A549 (cell line): ENCODE measurements at regions not wholly inside any gene's neighbourhood (a gene's known extent, or its start where the extent isn't known, plus 50 kb on each side); places are given as distances from the start of the nearest gene placed in this dataset.

Experiments used
- ATAC-seq, 2 experiments: fragments of 200-7000 bp in 1 of 2; fragments of >200 bp in 1 of 2; cut with Nextera tagmentation in 1 of 2; cut with Tn5 transposase in 1 of 2; 3 replicates each; pipeline versions ENCODE4 v1.8.0 to v1.9.1; 2018 to 2020; ENCODE audit warnings: mild to moderate bottlenecking in 1 of 2, moderate library complexity in 1 of 2
- CTCF ChIA-PET: fragments of 300-600 bp; sonication (Branson Sonifier 250); formaldehyde crosslinking; extraction: SDS; loops from one replicate; lab custom pipeline; 2021; ENCODE audit warnings: antibody characterized with exemption, inconsistent platforms; lab: Yijun Ruan, JAX
- POLR2A ChIA-PET: fragments of 350-600 bp; formaldehyde crosslinking; extraction: SDS; loops from one replicate; lab custom pipeline; 2021; ENCODE audit warnings: antibody characterized with exemption, inconsistent platforms; lab: Yijun Ruan, JAX
- DNase-seq, 2 experiments: peaks; one replicate each; pipeline versions ENCODE4 v3.0.0 to v3.0.0-alpha.2; 2011 to 2016; ENCODE audit warnings: low read depth in 1 of 2, low spot score in 1 of 2
- FAIRE-seq: peaks from 2 replicates; lab custom pipeline; 2011; peaks lifted over from hg19 to GRCh38; lab: Jason Lieb, UNC
- H3K27ac ChIP-seq, 2 experiments: fragments of >200 bp; sonication (Bioruptor Twin); formaldehyde crosslinking; 3 replicates each; pipeline ENCODE4 v1.5.1; 2016 to 2017
- H3K4me1 ChIP-seq: fragments of >200 bp; sonication (Bioruptor Twin); formaldehyde crosslinking; 3 replicates; pipeline ENCODE4 v1.6.1; 2016
- H3K4me2 ChIP-seq: fragments of >200 bp; sonication (Bioruptor Twin); formaldehyde crosslinking; 3 replicates; pipeline ENCODE4 v1.6.1; 2016
- H3K4me3 ChIP-seq: fragments of >200 bp; sonication (Bioruptor Twin); formaldehyde crosslinking; 3 replicates; pipeline ENCODE4 v1.5.1; 2016
- H3K9me3 ChIP-seq: fragments of >200 bp; sonication (Bioruptor Twin); formaldehyde crosslinking; 3 replicates; pipeline ENCODE4 v1.6.1; 2016
- EHF ChIP-seq: fragments of 250-450 bp; sonication (Bioruptor Pico); IDR thresholded peaks from 2 replicates; pipeline ENCODE4 v1.5.0; 2020; ENCODE audit warnings: mild to moderate bottlenecking
- FOSB ChIP-seq: fragments of 250-450 bp; sonication (Bioruptor Pico); IDR thresholded peaks from 2 replicates; pipeline ENCODE4 v1.5.0; 2020; ENCODE audit warnings: mild to moderate bottlenecking, moderate library complexity
- FOSL2 ChIP-seq, 2 experiments: fragments of 450-650 bp in 1 of 2; fragments of >200 bp in 1 of 2; sonication (Bioruptor Twin) in 1 of 2; formaldehyde crosslinking; IDR thresholded peaks; 2 replicates each; pipeline versions ENCODE4 v1.5.0 to v1.6.1; 2016 to 2020; ENCODE audit warnings: mild to moderate bottlenecking in 1 of 2, moderate library complexity in 1 of 2
- HEYL ChIP-seq: fragments of 250-450 bp; sonication (Bioruptor Pico); IDR thresholded peaks from 2 replicates; pipeline ENCODE4 v1.8.0; 2021; ENCODE audit warnings: mild to moderate bottlenecking, moderate library complexity
- HOXB5 ChIP-seq: fragments of 250-450 bp; sonication (Bioruptor Pico); IDR thresholded peaks from 2 replicates; pipeline ENCODE4 v1.5.0; 2020; ENCODE audit warnings: mild to moderate bottlenecking, moderate library complexity
- JUN ChIP-seq, 2 experiments: fragments of >200 bp; sonication (Bioruptor Twin); formaldehyde crosslinking; IDR thresholded peaks; 2 replicates in 1 of 2; 3 replicates in 1 of 2; pipeline ENCODE4 v1.6.1; 2016 to 2017
- JUNB ChIP-seq: fragments of >200 bp; sonication (Bioruptor Twin); formaldehyde crosslinking; IDR thresholded peaks from 2 replicates; pipeline ENCODE4 v1.6.1; 2016
- MAZ ChIP-seq: fragments of 150-350 bp; IDR thresholded peaks from 2 replicates; pipeline ENCODE4 v1.6.1; 2014; ENCODE audit warnings: antibody characterized with exemption, low read depth, low read length, borderline replicate concordance
- MYC ChIP-seq: IDR thresholded peaks from 2 replicates; pipeline ENCODE4 v1.6.1; 2012; ENCODE audit warnings: mild to moderate bottlenecking, inconsistent platforms, low read length, improper control_type of control experiment, borderline replicate concordance
- NPAS2 ChIP-seq: fragments of 250-450 bp; sonication (Bioruptor Pico); IDR thresholded peaks from 2 replicates; pipeline ENCODE4 v1.8.0; 2022; ENCODE audit warnings: mild to moderate bottlenecking, moderate library complexity, borderline replicate concordance
- POLR2A ChIP-seq: IDR thresholded peaks from 2 replicates; pipeline ENCODE4 v1.6.1; 2012; ENCODE audit warnings: mild to moderate bottlenecking, low read length
- RAD21 ChIP-seq, 2 experiments: fragments of >200 bp in 1 of 2; sonication (Bioruptor Twin) in 1 of 2; formaldehyde crosslinking in 1 of 2; IDR thresholded peaks in 1 of 2; conservative IDR thresholded peaks in 1 of 2; 2 replicates in 1 of 2; 3 replicates in 1 of 2; pipeline ENCODE4 v1.6.1; 2012 to 2018; ENCODE audit warnings: inconsistent platforms in 1 of 2
- RARB ChIP-seq: fragments of 250-450 bp; sonication (Bioruptor Pico); IDR thresholded peaks from 2 replicates; pipeline ENCODE4 v1.8.0; 2021; ENCODE audit warnings: mild to moderate bottlenecking, moderate library complexity
- RCOR1 ChIP-seq: fragments of 150-350 bp; IDR thresholded peaks from 2 replicates; pipeline ENCODE4 v1.6.1; 2014; ENCODE audit warnings: antibody characterized with exemption, low read length, low read depth
- RFX5 ChIP-seq: fragments of 450-650 bp; IDR thresholded peaks from 2 replicates; pipeline ENCODE4 v1.7.1; 2014; ENCODE audit warnings: antibody characterized with exemption, mild to moderate bottlenecking, moderate library complexity
- ZSCAN20 ChIP-seq: fragments of 250-450 bp; sonication (Bioruptor Pico); IDR thresholded peaks from 2 replicates; pipeline ENCODE4 v1.8.0; 2022; ENCODE audit warnings: mild to moderate bottlenecking, moderate library complexity
- WGBS: methylation state at CpG from one replicate; pipeline ENCODE4 v1.1.6; 2017; ENCODE audit errors: missing lambda C conversion rate; 5-methylcytosine and 5-hydroxymethylcytosine counted together
- TF ChIP-seq, protein P1 (sequence below): fragments of 450-650 bp; IDR thresholded peaks from 2 replicates; pipeline ENCODE4 v1.6.1; 2014; ENCODE audit warnings: antibody characterized with exemption
- TF ChIP-seq, protein P2 (sequence below): fragments of >200 bp; sonication (Bioruptor Twin); formaldehyde crosslinking; IDR thresholded peaks from 3 replicates; pipeline ENCODE4 v1.5.1; 2016
- TF ChIP-seq, protein P3 (sequence below): fragments of 200-600 bp; sonication (generic); IDR thresholded peaks from 2 replicates; pipeline ENCODE4 v1.6.1; 2016; ENCODE audit warnings: antibody characterized with exemption, mild to moderate bottlenecking, moderate library complexity
- TF ChIP-seq, protein P4 (sequence below): fragments of 250-450 bp; sonication (Bioruptor Pico); IDR thresholded peaks from 2 replicates; pipeline ENCODE4 v1.5.0; 2021; ENCODE audit warnings: mild to moderate bottlenecking, moderate library complexity, borderline replicate concordance

DNA sequence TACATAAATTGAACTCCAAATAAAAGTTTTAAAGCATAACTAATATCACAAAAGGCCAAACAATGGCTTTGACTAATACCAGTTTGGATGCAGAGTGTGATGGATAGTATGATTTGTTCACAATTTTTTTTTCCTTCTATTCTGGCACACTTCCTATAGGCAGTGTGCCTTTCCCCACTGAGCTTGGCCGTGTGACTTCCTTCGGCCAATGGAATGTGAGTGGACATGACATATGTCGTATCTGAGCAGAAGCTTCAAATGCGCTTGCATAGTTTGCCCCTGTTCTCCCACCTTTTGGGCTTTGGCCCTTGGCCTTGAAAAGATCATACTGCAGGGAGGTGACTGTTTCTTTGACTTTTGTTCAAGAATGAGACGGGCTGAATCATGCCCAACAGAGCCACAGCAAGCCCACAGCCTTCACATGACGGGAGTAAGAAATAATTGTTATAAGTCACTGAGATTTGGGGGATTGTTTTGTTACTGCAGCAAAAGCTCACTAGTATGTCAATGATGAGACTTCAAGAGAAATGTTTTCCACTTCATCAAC, 279.9 kb upstream of the NEBL start:
- DNase-seq, result no peak
- POLR2A ChIA-PET, result no interaction called here
- ATAC-seq, result no peak
- no peak overlapping the region for H3K4me3 ChIP-seq
- H3K4me1 ChIP-seq, result peaks cover 24% of the 10 kb centered on the region
- H3K27ac ChIP-seq, result no peak overlapping the region; a peak in 1 of 6 replicates
- 86% methylated on average over 6 of the region's 6 CpGs for WGBS
- H3K4me2 ChIP-seq, result no peak overlapping the region
- TF ChIP-seq JUNB (no peak), RFX5 (0 out of 2 replicates have a peak, but pooled peaks have one; percentile 34)
- TF ChIP-seq, protein P1, sequence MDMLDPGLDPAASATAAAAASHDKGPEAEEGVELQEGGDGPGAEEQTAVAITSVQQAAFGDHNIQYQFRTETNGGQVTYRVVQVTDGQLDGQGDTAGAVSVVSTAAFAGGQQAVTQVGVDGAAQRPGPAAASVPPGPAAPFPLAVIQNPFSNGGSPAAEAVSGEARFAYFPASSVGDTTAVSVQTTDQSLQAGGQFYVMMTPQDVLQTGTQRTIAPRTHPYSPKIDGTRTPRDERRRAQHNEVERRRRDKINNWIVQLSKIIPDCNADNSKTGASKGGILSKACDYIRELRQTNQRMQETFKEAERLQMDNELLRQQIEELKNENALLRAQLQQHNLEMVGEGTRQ, result peak; percentile 68
- CTCF ChIA-PET, result interaction anchor here (0.8 to 2.2 kb wide), 3 partner anchors 78 to 93 kb away, joined by 3 to 5 read pairs (median 4); no protein-coding TSS in a partner anchor
- no peaks in the 10 kb centered on the region for H3K9me3 ChIP-seq
- peak; percentile 13 for FAIRE-seq

- H3K4me3 ChIP-seq, result no peak overlapping the region
- POLR2A ChIA-PET, result interaction anchor here (0.6 to 2.1 kb wide), 4 partner anchors 19 to 375 kb away, joined by 4 to 7 read pairs (median 5); no protein-coding TSS in a partner anchor
- no peak for TF ChIP-seq MAZ
- TF ChIP-seq, protein P2, sequence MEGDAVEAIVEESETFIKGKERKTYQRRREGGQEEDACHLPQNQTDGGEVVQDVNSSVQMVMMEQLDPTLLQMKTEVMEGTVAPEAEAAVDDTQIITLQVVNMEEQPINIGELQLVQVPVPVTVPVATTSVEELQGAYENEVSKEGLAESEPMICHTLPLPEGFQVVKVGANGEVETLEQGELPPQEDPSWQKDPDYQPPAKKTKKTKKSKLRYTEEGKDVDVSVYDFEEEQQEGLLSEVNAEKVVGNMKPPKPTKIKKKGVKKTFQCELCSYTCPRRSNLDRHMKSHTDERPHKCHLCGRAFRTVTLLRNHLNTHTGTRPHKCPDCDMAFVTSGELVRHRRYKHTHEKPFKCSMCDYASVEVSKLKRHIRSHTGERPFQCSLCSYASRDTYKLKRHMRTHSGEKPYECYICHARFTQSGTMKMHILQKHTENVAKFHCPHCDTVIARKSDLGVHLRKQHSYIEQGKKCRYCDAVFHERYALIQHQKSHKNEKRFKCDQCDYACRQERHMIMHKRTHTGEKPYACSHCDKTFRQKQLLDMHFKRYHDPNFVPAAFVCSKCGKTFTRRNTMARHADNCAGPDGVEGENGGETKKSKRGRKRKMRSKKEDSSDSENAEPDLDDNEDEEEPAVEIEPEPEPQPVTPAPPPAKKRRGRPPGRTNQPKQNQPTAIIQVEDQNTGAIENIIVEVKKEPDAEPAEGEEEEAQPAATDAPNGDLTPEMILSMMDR, result no peak
- no peak for TF ChIP-seq FOSB (CRISPR knock-in tag)
- no peak for TF ChIP-seq MYC
- TF ChIP-seq JUN (IDR thresholded peaks at IDR 0.05), result no peak
- no peak for TF ChIP-seq RAD21 (conservative IDR thresholded peaks at IDR 0.05 in 1 of 2, IDR thresholded peaks at IDR 0.05 in 1 of 2)
- no peak for TF ChIP-seq ZSCAN20 (CRISPR knock-in tag)
- no peak for TF ChIP-seq HOXB5 (CRISPR knock-in tag)
- no peak for TF ChIP-seq RCOR1
- TF ChIP-seq, protein P3, sequence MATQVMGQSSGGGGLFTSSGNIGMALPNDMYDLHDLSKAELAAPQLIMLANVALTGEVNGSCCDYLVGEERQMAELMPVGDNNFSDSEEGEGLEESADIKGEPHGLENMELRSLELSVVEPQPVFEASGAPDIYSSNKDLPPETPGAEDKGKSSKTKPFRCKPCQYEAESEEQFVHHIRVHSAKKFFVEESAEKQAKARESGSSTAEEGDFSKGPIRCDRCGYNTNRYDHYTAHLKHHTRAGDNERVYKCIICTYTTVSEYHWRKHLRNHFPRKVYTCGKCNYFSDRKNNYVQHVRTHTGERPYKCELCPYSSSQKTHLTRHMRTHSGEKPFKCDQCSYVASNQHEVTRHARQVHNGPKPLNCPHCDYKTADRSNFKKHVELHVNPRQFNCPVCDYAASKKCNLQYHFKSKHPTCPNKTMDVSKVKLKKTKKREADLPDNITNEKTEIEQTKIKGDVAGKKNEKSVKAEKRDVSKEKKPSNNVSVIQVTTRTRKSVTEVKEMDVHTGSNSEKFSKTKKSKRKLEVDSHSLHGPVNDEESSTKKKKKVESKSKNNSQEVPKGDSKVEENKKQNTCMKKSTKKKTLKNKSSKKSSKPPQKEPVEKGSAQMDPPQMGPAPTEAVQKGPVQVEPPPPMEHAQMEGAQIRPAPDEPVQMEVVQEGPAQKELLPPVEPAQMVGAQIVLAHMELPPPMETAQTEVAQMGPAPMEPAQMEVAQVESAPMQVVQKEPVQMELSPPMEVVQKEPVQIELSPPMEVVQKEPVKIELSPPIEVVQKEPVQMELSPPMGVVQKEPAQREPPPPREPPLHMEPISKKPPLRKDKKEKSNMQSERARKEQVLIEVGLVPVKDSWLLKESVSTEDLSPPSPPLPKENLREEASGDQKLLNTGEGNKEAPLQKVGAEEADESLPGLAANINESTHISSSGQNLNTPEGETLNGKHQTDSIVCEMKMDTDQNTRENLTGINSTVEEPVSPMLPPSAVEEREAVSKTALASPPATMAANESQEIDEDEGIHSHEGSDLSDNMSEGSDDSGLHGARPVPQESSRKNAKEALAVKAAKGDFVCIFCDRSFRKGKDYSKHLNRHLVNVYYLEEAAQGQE, result no peak
- TF ChIP-seq HEYL, result no peak
- no peak for TF ChIP-seq FOSL2 (IDR thresholded peaks at IDR 0.05)
- no peak for TF ChIP-seq FOSL2 (CRISPR knock-in tag; IDR thresholded peaks at IDR 0.05)
- no peak for TF ChIP-seq JUNB
- no peak for TF ChIP-seq EHF (CRISPR knock-in tag)
- TF ChIP-seq, protein P4, sequence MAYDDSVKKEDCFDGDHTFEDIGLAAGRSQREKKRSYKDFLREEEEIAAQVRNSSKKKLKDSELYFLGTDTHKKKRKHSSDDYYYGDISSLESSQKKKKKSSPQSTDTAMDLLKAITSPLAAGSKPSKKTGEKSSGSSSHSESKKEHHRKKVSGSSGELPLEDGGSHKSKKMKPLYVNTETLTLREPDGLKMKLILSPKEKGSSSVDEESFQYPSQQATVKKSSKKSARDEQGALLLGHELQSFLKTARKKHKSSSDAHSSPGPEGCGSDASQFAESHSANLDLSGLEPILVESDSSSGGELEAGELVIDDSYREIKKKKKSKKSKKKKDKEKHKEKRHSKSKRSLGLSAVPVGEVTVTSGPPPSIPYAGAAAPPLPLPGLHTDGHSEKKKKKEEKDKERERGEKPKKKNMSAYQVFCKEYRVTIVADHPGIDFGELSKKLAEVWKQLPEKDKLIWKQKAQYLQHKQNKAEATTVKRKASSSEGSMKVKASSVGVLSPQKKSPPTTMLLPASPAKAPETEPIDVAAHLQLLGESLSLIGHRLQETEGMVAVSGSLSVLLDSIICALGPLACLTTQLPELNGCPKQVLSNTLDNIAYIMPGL, result no peak
- TF ChIP-seq RARB (CRISPR knock-in tag), result no peak
- TF ChIP-seq NPAS2, result no peak
- no peak for TF ChIP-seq POLR2A
- TF ChIP-seq, all 56 proteins: peak for 0
- no peak for ATAC-seq
- H3K4me2 ChIP-seq, result peak overlapping the region; percentile 97
- peak overlapping the region; percentile 92 to 94; a peak in 5 of 6 replicates for H3K27ac ChIP-seq
- no peak for FAIRE-seq
- CTCF ChIA-PET, result interaction anchor here (0.6 to 1.4 kb wide), 5 partner anchors 8 to 1007 kb away, joined by 3 to 5 read pairs (median 3); no protein-coding TSS in a partner anchor
- H3K9me3 ChIP-seq, result no peaks in the 10 kb centered on the region
- DNase-seq, result no peak
- 59% methylated on average over 4 of the region's 4 CpGs for WGBS
- peaks cover 29% of the 10 kb centered on the region for H3K4me1 ChIP-seq
Measured at GRCh38 chr10:21175797-21176196, 278.7 kb upstream of the NEBL start.
